GM23338 (cell line): ENCODE measurements at regions not wholly inside any gene's neighbourhood (a gene's known extent, or its start where the extent isn't known, plus 50 kb on each side); places are given as distances from the start of the nearest gene placed in this dataset.

Source experiments
- ATAC-seq: fragments of 200-7000 bp; cut with Tn5 transposase; 3 replicates; pipeline ENCODE4 v1.9.1; 2020
- DNase-seq: peaks from one replicate; pipeline ENCODE4 v3.0.0-alpha.2; 2015; ENCODE audit warnings: low spot score
- H2AFZ ChIP-seq: fragments of 200-600 bp; sonication (generic); 2 replicates; pipeline ENCODE4 v1.8.0; 2016; ENCODE audit warnings: antibody characterized with exemption, mild to moderate bottlenecking, moderate library complexity
- H3F3A ChIP-seq: fragments of 200-600 bp; sonication (generic); replicated peaks from 2 replicates; pipeline ENCODE4 v1.8.0; 2017; ENCODE audit warnings: antibody characterized with exemption, mixed run types, low read depth
- H3K27ac ChIP-seq: fragments of 200-600 bp; sonication (generic); 2 replicates; pipeline ENCODE4 v1.6.1; 2016; ENCODE audit warnings: low read depth
- H3K27me3 ChIP-seq: fragments of 200-600 bp; sonication (generic); 2 replicates; pipeline ENCODE4 v1.8.0; 2016; ENCODE audit warnings: mild to moderate bottlenecking, mixed run types, moderate library complexity; ENCODE audit not compliant: insufficient read depth
- H3K36me3 ChIP-seq: fragments of 200-600 bp; sonication (generic); 2 replicates; pipeline ENCODE4 v1.8.0; 2016; ENCODE audit warnings: mild to moderate bottlenecking; ENCODE audit not compliant: insufficient read depth
- H3K4me1 ChIP-seq: fragments of 200-600 bp; sonication (generic); 2 replicates; pipeline ENCODE4 v1.8.0; 2016; ENCODE audit warnings: mild to moderate bottlenecking, moderate library complexity; ENCODE audit not compliant: insufficient read depth
- H3K4me2 ChIP-seq: fragments of 200-600 bp; sonication (generic); 2 replicates; pipeline ENCODE4 v1.7.1; 2017; ENCODE audit warnings: mixed run types
- H3K4me3 ChIP-seq: fragments of 200-600 bp; sonication (generic); 2 replicates; pipeline ENCODE4 v1.6.1; 2016; ENCODE audit warnings: mixed run types
- H3K79me2 ChIP-seq: fragments of 200-600 bp; sonication (generic); replicated peaks from 2 replicates; pipeline ENCODE4 v1.8.0; 2017; ENCODE audit warnings: mild to moderate bottlenecking; ENCODE audit not compliant: insufficient read depth
- H3K9me2 ChIP-seq: fragments of 200-600 bp; sonication (generic); 2 replicates; pipeline ENCODE4 v1.8.0; 2017; ENCODE audit not compliant: insufficient read depth
- H4K20me1 ChIP-seq: fragments of 200-600 bp; sonication (generic); replicated peaks from 2 replicates; pipeline ENCODE4 v1.8.0; 2017; ENCODE audit warnings: mild to moderate bottlenecking; ENCODE audit not compliant: insufficient read depth
- H3K27ac Mint-ChIP-seq: 2 replicates; pipeline ENCODE4 v1.8.0; 2020; ENCODE audit warnings: inconsistent platforms, mild to moderate bottlenecking, moderate library complexity, mixed read lengths
- H3K27me3 Mint-ChIP-seq: 3 replicates; pipeline ENCODE4 v1.8.0; 2022; ENCODE audit warnings: low read depth, mild to moderate bottlenecking, moderate library complexity, mixed read lengths, inconsistent platforms; ENCODE audit not compliant: insufficient read depth, poor library complexity
- H3K36me3 Mint-ChIP-seq: 3 replicates; pipeline ENCODE4 v1.8.0; 2021; ENCODE audit warnings: low read depth, mild to moderate bottlenecking, inconsistent platforms, moderate library complexity, mixed read lengths
- H3K4me1 Mint-ChIP-seq: 3 replicates; pipeline ENCODE4 v1.8.0; 2020; ENCODE audit warnings: mild to moderate bottlenecking, inconsistent platforms, mixed read lengths
- H3K4me3 Mint-ChIP-seq: 3 replicates; pipeline ENCODE4 v1.8.0; 2021; ENCODE audit warnings: moderate library complexity, mild to moderate bottlenecking, inconsistent platforms, mixed read lengths
- H3K9me3 Mint-ChIP-seq: 3 replicates; pipeline ENCODE4 v1.8.0; 2020; ENCODE audit warnings: moderate library complexity, mild to moderate bottlenecking, inconsistent platforms, mixed read lengths
- CREB1 ChIP-seq: fragments of 250-450 bp; sonication (Bioruptor Pico); IDR thresholded peaks from 2 replicates; pipeline ENCODE4 v1.5.0; 2020; ENCODE audit warnings: low read depth, mild to moderate bottlenecking, moderate library complexity
- EZH2 ChIP-seq: fragments of 200-600 bp; sonication (generic); IDR thresholded peaks from one replicate; pipeline ENCODE4 v1.8.0; 2017; ENCODE audit warnings: antibody characterized with exemption, mild to moderate bottlenecking, low read depth; ENCODE audit not compliant: unreplicated experiment
- EZH2phosphoT487 ChIP-seq: fragments of 200-600 bp; sonication (generic); IDR thresholded peaks from one replicate; pipeline ENCODE4 v1.8.1; 2018; ENCODE audit warnings: antibody characterized with exemption; ENCODE audit not compliant: unreplicated experiment
- JUNB ChIP-seq: IDR thresholded peaks from one replicate; pipeline ENCODE4 v1.6.1; 2016; ENCODE audit warnings: antibody characterized with exemption; ENCODE audit not compliant: unreplicated experiment
- POLR2AphosphoS5 ChIP-seq: IDR thresholded peaks from 2 replicates; pipeline ENCODE4 v1.6.1; 2016; ENCODE audit warnings: antibody characterized with exemption, low read depth
- REST ChIP-seq: IDR thresholded peaks from one replicate; pipeline ENCODE4 v1.6.1; 2018; ENCODE audit warnings: antibody characterized with exemption; ENCODE audit not compliant: unreplicated experiment
- ZNF114 ChIP-seq: fragments of 250-450 bp; sonication (Bioruptor Pico); IDR thresholded peaks from 2 replicates; pipeline ENCODE4 v1.5.0; 2020; ENCODE audit warnings: mild to moderate bottlenecking, moderate library complexity
- ZNF331 ChIP-seq: fragments of 250-450 bp; sonication (Bioruptor Pico); IDR thresholded peaks from 2 replicates; pipeline ENCODE4 v1.5.0; 2020; ENCODE audit warnings: low read depth, mild to moderate bottlenecking, moderate library complexity

- Histone ChIP-seq H3F3A (no peaks in the 10 kb centered on the region), H3K27me3 (no peaks in the 10 kb centered on the region), H4K20me1 (no peaks in the 10 kb centered on the region), H3K79me2 (no peaks in the 10 kb centered on the region), H3K9me2 (no peaks in the 10 kb centered on the region), H3K4me3 (no peak overlapping the region), H2AFZ (no peak overlapping the region), H3K4me1 (no peaks in the 10 kb centered on the region), H3K27ac (no peak overlapping the region), H3K36me3 (no peaks in the 10 kb centered on the region), H3K4me2 (no peak overlapping the region)
- Mint-ChIP-seq H3K4me3 (no peak overlapping the region), H3K27me3 (peaks cover 2% of the 10 kb centered on the region), H3K27ac (no peak overlapping the region), H3K4me1 (peaks cover 6% of the 10 kb centered on the region), H3K9me3 (no peaks in the 10 kb centered on the region; the same call in 2 of the 3 replicates), H3K36me3 (no peaks in the 10 kb centered on the region)
- no peak for ATAC-seq
- TF ChIP-seq POLR2AphosphoS5 (no peak), REST (no peak), ZNF114 (CRISPR knock-in tag) (no peak), EZH2phosphoT487 (no peak), EZH2 (no peak), JUNB (no peak), CREB1 (CRISPR knock-in tag) (no peak)
- no peak for DNase-seq
Observed at GRCh38 chr1:218108034-218108433, 177.1 kb upstream of the RRP15 start.

- Histone ChIP-seq H3K79me2 (no peaks in the 10 kb centered on the region), H3F3A (no peaks in the 10 kb centered on the region), H3K4me3 (no peak overlapping the region), H2AFZ (peak overlapping the region; percentile 6; the same call in 1 of the 2 replicates), H3K4me2 (no peak overlapping the region), H3K27ac (no peak overlapping the region), H3K9me2 (no peaks in the 10 kb centered on the region), H3K27me3 (no peaks in the 10 kb centered on the region), H4K20me1 (no peaks in the 10 kb centered on the region), H3K4me1 (no peaks in the 10 kb centered on the region), H3K36me3 (no peaks in the 10 kb centered on the region)
- TF ChIP-seq EZH2 (no peak), POLR2AphosphoS5 (no peak), ZNF331 (no peak)
- peaks cover 5% of the 10 kb centered on the region; the same call in 2 of the 3 replicates for H3K9me3 Mint-ChIP-seq
- H3K4me1 Mint-ChIP-seq = peaks cover 6% of the 10 kb centered on the region
- no peak overlapping the region for H3K4me3 Mint-ChIP-seq
- H3K36me3 Mint-ChIP-seq = no peaks in the 10 kb centered on the region; the same call in 2 of the 3 replicates
- H3K27me3 Mint-ChIP-seq = peaks cover 2% of the 10 kb centered on the region
- ATAC-seq (no peak), DNase-seq (no peak)
- H3K27ac Mint-ChIP-seq = no peak overlapping the region
Observed at GRCh38 chr1:218112862-218113261, 172.2 kb upstream of the RRP15 start.
